Vagina (tissue), 2 donors: ENCODE measurements at regions not wholly inside any gene's neighbourhood (a gene's known extent, or its start where the extent isn't known, plus 50 kb on each side); places are given as distances from the start of the nearest gene placed in this dataset.

Source experiments
- DNase-seq, 2 donors: peaks; one replicate each; pipeline ENCODE4 v3.0.0-alpha.2; 2017; ENCODE audit errors: extremely low spot score in 2 of 2
- H3K27ac ChIP-seq: fragments of 200-600 bp; sonication (generic); one replicate; pipeline ENCODE4 v1.5.1; 2019
- H3K27me3 ChIP-seq: fragments of 200-600 bp; sonication (generic); one replicate; pipeline ENCODE4 v1.5.1; 2019
- H3K36me3 ChIP-seq, 2 donors: fragments of 200-600 bp; sonication (generic); one replicate each; pipeline ENCODE4 v1.5.1; 2017 to 2019
- H3K4me1 ChIP-seq: fragments of 200-600 bp; sonication (generic); one replicate; pipeline ENCODE4 v1.5.1; 2019
- H3K4me3 ChIP-seq, 2 donors: fragments of 200-600 bp; sonication (generic); 1 replicate in 1 of 2; 2 replicates in 1 of 2; pipeline ENCODE4 v1.5.1; 2016 to 2019
- H3K9me3 ChIP-seq: fragments of 200-600 bp; sonication (generic); one replicate; pipeline ENCODE4 v1.5.1; 2019
- POLR2A ChIP-seq, 2 donors: fragments of 450-650 bp; IDR thresholded peaks; one replicate each; pipeline ENCODE4 v1.6.1; 2017; ENCODE audit warnings: antibody characterized with exemption in 2 of 2, mild to moderate bottlenecking in 2 of 2, moderate library complexity in 2 of 2
- POLR2AphosphoS5 ChIP-seq, 2 donors: sonication (generic); formaldehyde crosslinking; IDR thresholded peaks; one replicate each; pipeline ENCODE4 v1.9.0; 2017; ENCODE audit warnings: antibody characterized with exemption in 2 of 2, mild to moderate bottlenecking in 2 of 2, low read depth in 1 of 2; ENCODE audit not compliant: insufficient read depth in 1 of 2
- intact Hi-C: fragments of 100-400 bp; cut with DNase I; formaldehyde crosslinking; loops from one replicate; pipeline ENCODE4 v1.15.1; 2023
- TF ChIP-seq, protein P1 (sequence below), 3 experiments: fragments of 450-650 bp in 2 of 3; fragments of 200-600 bp in 1 of 3; sonication (generic) in 1 of 3; IDR thresholded peaks; one replicate each; pipeline ENCODE4 v1.5.1; 2017 to 2019; ENCODE audit warnings: antibody characterized with exemption in 3 of 3, mild to moderate bottlenecking in 2 of 3, moderate library complexity in 2 of 3

DNA sequence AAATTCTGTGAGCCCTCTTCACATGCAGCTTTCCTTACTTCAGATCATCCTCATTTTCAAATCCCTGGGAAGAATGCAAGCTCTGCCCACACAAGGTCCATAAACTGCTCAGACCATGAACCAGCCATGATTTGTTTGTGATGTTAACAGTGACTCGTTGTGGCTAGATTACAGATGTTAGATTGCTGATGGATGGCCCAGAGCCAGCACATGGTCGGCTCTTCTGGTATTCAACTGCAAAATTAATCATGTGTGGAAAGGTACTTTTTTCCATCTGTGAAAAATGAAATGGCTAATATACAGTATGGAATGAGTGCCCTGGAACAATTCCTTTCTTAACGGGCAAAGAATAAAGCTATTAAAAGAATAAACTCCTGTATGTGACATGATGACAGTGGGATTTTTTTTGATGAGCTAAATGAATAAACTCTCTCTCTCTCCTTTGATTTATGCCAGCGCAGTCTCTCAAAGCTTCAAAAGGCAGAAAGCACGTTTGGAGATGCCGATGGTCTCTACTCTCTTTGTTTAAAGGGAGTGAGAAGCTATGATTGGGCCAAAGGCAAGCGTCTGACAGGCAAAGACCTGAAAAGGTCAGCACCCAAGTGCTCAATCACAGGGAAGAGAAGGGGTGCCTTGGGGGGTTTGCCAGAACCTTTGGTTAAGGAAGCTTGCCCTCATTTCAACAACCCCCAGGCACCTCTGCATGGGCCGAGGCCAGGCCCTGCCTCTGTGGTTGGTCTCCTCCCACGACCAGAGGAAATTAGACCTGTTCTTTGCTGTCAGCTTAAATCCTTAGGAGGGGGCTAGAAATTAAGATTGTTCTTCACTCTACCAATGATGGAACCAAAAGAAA lies 444.0 kb upstream of the NFE2L3 start:
- TF ChIP-seq, protein P1, sequence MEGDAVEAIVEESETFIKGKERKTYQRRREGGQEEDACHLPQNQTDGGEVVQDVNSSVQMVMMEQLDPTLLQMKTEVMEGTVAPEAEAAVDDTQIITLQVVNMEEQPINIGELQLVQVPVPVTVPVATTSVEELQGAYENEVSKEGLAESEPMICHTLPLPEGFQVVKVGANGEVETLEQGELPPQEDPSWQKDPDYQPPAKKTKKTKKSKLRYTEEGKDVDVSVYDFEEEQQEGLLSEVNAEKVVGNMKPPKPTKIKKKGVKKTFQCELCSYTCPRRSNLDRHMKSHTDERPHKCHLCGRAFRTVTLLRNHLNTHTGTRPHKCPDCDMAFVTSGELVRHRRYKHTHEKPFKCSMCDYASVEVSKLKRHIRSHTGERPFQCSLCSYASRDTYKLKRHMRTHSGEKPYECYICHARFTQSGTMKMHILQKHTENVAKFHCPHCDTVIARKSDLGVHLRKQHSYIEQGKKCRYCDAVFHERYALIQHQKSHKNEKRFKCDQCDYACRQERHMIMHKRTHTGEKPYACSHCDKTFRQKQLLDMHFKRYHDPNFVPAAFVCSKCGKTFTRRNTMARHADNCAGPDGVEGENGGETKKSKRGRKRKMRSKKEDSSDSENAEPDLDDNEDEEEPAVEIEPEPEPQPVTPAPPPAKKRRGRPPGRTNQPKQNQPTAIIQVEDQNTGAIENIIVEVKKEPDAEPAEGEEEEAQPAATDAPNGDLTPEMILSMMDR (IDR thresholded peaks at IDR 0.05), result no peak
- no peak for TF ChIP-seq POLR2A (IDR thresholded peaks at IDR 0.05)
- TF ChIP-seq POLR2AphosphoS5 (IDR thresholded peaks at IDR 0.05; ENCODE audit: insufficient read depth in 1 of 2, low read depth in 1 of 2), result no peak
- DNase-seq, result no peak

DNA sequence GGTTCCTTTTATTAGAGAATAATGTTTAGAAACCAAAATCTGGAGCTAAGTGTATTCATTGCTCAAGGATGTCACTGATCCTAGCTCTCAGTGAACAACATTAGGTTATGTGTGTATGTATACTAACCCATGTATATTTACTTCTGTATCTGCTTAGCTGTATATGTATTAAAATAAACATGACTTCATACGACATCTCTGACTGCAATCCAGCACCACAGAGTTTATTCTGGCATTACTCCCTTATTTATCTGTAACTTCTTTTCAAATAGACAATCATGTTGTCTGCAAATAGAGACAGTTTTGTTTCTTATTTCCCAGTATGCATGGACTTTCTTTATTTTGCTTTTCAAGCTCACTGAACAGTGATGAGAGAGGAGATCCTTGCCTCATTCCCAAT lies 441.0 kb upstream of the NFE2L3 start:
- H3K36me3 ChIP-seq, result no peaks in the 10 kb centered on the region
- H3K9me3 ChIP-seq, result no peaks in the 10 kb centered on the region
- no peaks in the 10 kb centered on the region for H3K27me3 ChIP-seq
- DNase-seq, result no peak
- no peak for TF ChIP-seq POLR2A (IDR thresholded peaks at IDR 0.05)
- TF ChIP-seq POLR2AphosphoS5 (IDR thresholded peaks at IDR 0.05; ENCODE audit: insufficient read depth in 1 of 2, low read depth in 1 of 2), result no peak
- TF ChIP-seq, protein P1 (IDR thresholded peaks at IDR 0.05), result no peak
- intact Hi-C loops, result no loop called here
- H3K27ac ChIP-seq, result no peak overlapping the region
- H3K4me1 ChIP-seq, result no peaks in the 10 kb centered on the region
- no peak overlapping the region for H3K4me3 ChIP-seq

More for the DNA sequence above, 444.0 kb upstream of the NFE2L3 start:
- no peaks in the 10 kb centered on the region for H3K36me3 ChIP-seq
- H3K4me3 ChIP-seq, result no peak overlapping the region
- no peaks in the 10 kb centered on the region for H3K27me3 ChIP-seq
- H3K27ac ChIP-seq, result no peak overlapping the region
- H3K9me3 ChIP-seq, result no peaks in the 10 kb centered on the region
- intact Hi-C loops, result no loop called here
- no peaks in the 10 kb centered on the region for H3K4me1 ChIP-seq

DNA sequence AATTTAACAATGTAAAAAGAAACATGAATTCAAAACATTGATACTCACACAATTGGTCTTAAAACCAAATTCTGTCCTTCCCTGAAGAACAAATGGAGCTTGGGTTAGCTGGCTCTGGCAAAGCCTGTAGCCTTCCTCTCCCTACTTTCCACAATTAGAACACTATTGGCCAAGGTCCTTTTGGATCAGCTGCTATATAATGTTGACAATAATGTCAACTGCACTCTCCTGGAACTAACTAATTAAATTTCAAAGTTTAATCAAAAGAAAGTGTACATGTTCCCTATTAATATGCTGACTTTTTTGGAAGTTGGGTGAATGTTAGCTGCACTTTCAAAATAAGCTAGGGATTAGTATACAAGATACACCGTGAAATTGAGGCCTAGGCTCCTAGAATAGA lies 440.1 kb upstream of the NFE2L3 start:
- intact Hi-C loops, result no loop called here
- H3K4me1 ChIP-seq, result no peaks in the 10 kb centered on the region
- H3K36me3 ChIP-seq, result no peaks in the 10 kb centered on the region
- no peak overlapping the region for H3K4me3 ChIP-seq
- no peaks in the 10 kb centered on the region for H3K27me3 ChIP-seq
- H3K27ac ChIP-seq, result no peak overlapping the region
- H3K9me3 ChIP-seq, result no peaks in the 10 kb centered on the region
- DNase-seq, result no peak
- TF ChIP-seq POLR2AphosphoS5 (IDR thresholded peaks at IDR 0.05; ENCODE audit: insufficient read depth in 1 of 2, low read depth in 1 of 2) (no peak), POLR2A (IDR thresholded peaks at IDR 0.05) (no peak)
- TF ChIP-seq, protein P1 (IDR thresholded peaks at IDR 0.05), result no peak

DNA sequence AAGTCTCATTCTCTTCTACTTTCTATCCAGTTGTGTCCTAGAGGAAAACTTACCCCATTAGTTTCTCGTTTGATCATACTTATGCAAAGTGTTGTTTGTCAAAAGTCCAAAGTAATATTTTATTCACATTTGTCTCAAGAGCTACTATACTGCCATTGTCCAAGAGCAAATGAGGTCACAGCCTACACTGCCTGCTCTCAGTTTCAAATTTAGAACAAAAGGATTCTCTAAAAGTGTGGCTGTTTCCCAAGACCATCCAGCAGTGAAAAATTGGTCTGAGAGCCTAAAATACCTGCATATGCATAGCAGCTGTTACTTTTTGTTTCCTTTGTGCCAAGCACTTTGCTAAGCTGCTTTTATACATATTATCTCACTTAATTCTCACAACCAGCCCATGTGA lies 439.5 kb upstream of the NFE2L3 start:
- Histone ChIP-seq H3K27me3 (no peaks in the 10 kb centered on the region), H3K4me1 (no peaks in the 10 kb centered on the region), H3K27ac (no peak overlapping the region), H3K4me3 (no peak overlapping the region), H3K9me3 (no peaks in the 10 kb centered on the region), H3K36me3 (no peaks in the 10 kb centered on the region)
- intact Hi-C loops, result no loop called here
- DNase-seq, result no peak
- TF ChIP-seq POLR2A (IDR thresholded peaks at IDR 0.05), result no peak
- TF ChIP-seq, protein P1 (IDR thresholded peaks at IDR 0.05), result no peak
- no peak for TF ChIP-seq POLR2AphosphoS5 (IDR thresholded peaks at IDR 0.05; ENCODE audit: insufficient read depth in 1 of 2, low read depth in 1 of 2)

DNA sequence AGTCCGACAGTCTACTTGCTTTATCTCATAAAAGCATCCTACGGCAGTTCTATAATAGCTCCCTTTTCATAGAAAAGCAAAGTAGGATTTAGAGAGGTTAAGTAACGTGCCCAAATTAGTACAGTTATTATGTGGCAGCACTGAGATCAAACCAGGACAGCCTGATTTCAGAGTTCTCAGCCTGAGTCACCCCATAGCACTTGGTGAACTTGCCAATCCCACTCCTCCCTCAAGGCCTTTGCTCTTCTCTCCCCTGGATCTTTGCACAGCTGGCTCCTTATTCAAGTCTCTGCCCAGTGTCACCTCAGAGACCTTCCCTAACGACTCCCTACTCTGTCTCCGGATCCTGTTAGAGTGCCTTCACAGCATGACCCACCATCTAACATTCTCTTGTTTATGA lies 438.0 kb upstream of the NFE2L3 start:
- no peaks in the 10 kb centered on the region for H3K36me3 ChIP-seq
- H3K27me3 ChIP-seq, result no peaks in the 10 kb centered on the region
- TF ChIP-seq, protein P1 (IDR thresholded peaks at IDR 0.05), result no peak
- TF ChIP-seq POLR2A (IDR thresholded peaks at IDR 0.05) (no peak), POLR2AphosphoS5 (IDR thresholded peaks at IDR 0.05; ENCODE audit: insufficient read depth in 1 of 2, low read depth in 1 of 2) (no peak)
- no peaks in the 10 kb centered on the region for H3K9me3 ChIP-seq
- H3K27ac ChIP-seq, result no peak overlapping the region
- intact Hi-C loops, result no loop called here
- no peak for DNase-seq
- no peaks in the 10 kb centered on the region for H3K4me1 ChIP-seq
- H3K4me3 ChIP-seq, result no peak overlapping the region
